A549 (cell line): ENCODE measurements at regions not wholly inside any gene's neighbourhood (a gene's known extent, or its start where the extent isn't known, plus 50 kb on each side); places are given as distances from the start of the nearest gene placed in this dataset.
"Not testable (repeated sequence)": the region's sequence is repeated elsewhere in the genome, so short reads cannot be mapped to it uniquely, and the experiment has no call there.

Experiments used
- ATAC-seq, 2 experiments: fragments of 200-7000 bp in 1 of 2; fragments of >200 bp in 1 of 2; cut with Nextera tagmentation in 1 of 2; cut with Tn5 transposase in 1 of 2; 3 replicates each; pipeline versions ENCODE4 v1.8.0 to v1.9.1; 2018 to 2020; ENCODE audit warnings: mild to moderate bottlenecking in 1 of 2, moderate library complexity in 1 of 2
- CTCF ChIA-PET: fragments of 300-600 bp; sonication (Branson Sonifier 250); formaldehyde crosslinking; extraction: SDS; loops from one replicate; lab custom pipeline; 2021; ENCODE audit warnings: antibody characterized with exemption, inconsistent platforms; lab: Yijun Ruan, JAX
- POLR2A ChIA-PET: fragments of 350-600 bp; formaldehyde crosslinking; extraction: SDS; loops from one replicate; lab custom pipeline; 2021; ENCODE audit warnings: antibody characterized with exemption, inconsistent platforms; lab: Yijun Ruan, JAX
- DNase-seq, 2 experiments: peaks; one replicate each; pipeline versions ENCODE4 v3.0.0 to v3.0.0-alpha.2; 2011 to 2016; ENCODE audit warnings: low read depth in 1 of 2, low spot score in 1 of 2
- FAIRE-seq: peaks from 2 replicates; lab custom pipeline; 2011; peaks lifted over from hg19 to GRCh38; lab: Jason Lieb, UNC
- H3K27ac ChIP-seq, 2 experiments: fragments of >200 bp; sonication (Bioruptor Twin); formaldehyde crosslinking; 3 replicates each; pipeline ENCODE4 v1.5.1; 2016 to 2017
- H3K4me1 ChIP-seq: fragments of >200 bp; sonication (Bioruptor Twin); formaldehyde crosslinking; 3 replicates; pipeline ENCODE4 v1.6.1; 2016
- H3K4me2 ChIP-seq: fragments of >200 bp; sonication (Bioruptor Twin); formaldehyde crosslinking; 3 replicates; pipeline ENCODE4 v1.6.1; 2016
- H3K4me3 ChIP-seq: fragments of >200 bp; sonication (Bioruptor Twin); formaldehyde crosslinking; 3 replicates; pipeline ENCODE4 v1.5.1; 2016
- H3K9me3 ChIP-seq: fragments of >200 bp; sonication (Bioruptor Twin); formaldehyde crosslinking; 3 replicates; pipeline ENCODE4 v1.6.1; 2016
- CHD2 ChIP-seq: fragments of 150-350 bp; IDR thresholded peaks from 2 replicates; pipeline ENCODE4 v1.6.1; 2014; ENCODE audit warnings: low read length; ENCODE audit not compliant: partially characterized antibody
- CTCF ChIP-seq: fragments of >200 bp; sonication (Bioruptor Twin); formaldehyde crosslinking; IDR thresholded peaks from 3 replicates; pipeline ENCODE4 v1.5.1; 2016
- FOSL2 ChIP-seq, 2 experiments: fragments of 450-650 bp in 1 of 2; fragments of >200 bp in 1 of 2; sonication (Bioruptor Twin) in 1 of 2; formaldehyde crosslinking; IDR thresholded peaks; 2 replicates each; pipeline versions ENCODE4 v1.5.0 to v1.6.1; 2016 to 2020; ENCODE audit warnings: mild to moderate bottlenecking in 1 of 2, moderate library complexity in 1 of 2
- FOXS1 ChIP-seq: fragments of 250-450 bp; sonication (Bioruptor Pico); IDR thresholded peaks from 2 replicates; pipeline ENCODE4 v1.5.0; 2020; ENCODE audit warnings: mild to moderate bottlenecking, moderate library complexity
- HEYL ChIP-seq: fragments of 250-450 bp; sonication (Bioruptor Pico); IDR thresholded peaks from 2 replicates; pipeline ENCODE4 v1.8.0; 2021; ENCODE audit warnings: mild to moderate bottlenecking, moderate library complexity
- HOXB13 ChIP-seq: fragments of 250-450 bp; sonication (Bioruptor Pico); IDR thresholded peaks from 2 replicates; pipeline ENCODE4 v1.5.0; 2020; ENCODE audit warnings: low read depth, mild to moderate bottlenecking, moderate library complexity
- POLR2AphosphoS2 ChIP-seq: conservative IDR thresholded peaks from 2 replicates; pipeline ENCODE4 v1.6.1; 2012; ENCODE audit warnings: low read length, improper control_type of control experiment, inconsistent platforms
- REST ChIP-seq: fragments of 200-600 bp; sonication (generic); IDR thresholded peaks from 2 replicates; pipeline ENCODE4 v1.6.1; 2016; ENCODE audit warnings: antibody characterized with exemption, mild to moderate bottlenecking, moderate library complexity
- TFCP2L1 ChIP-seq: fragments of 250-450 bp; sonication (Bioruptor Pico); IDR thresholded peaks from 2 replicates; pipeline ENCODE4 v1.5.0; 2021; ENCODE audit warnings: mild to moderate bottlenecking
- TP53 ChIP-seq: fragments of 250-450 bp; sonication (Bioruptor Pico); IDR thresholded peaks from 2 replicates; pipeline ENCODE4 v1.5.0; 2021; ENCODE audit warnings: mild to moderate bottlenecking, moderate library complexity
- USF2 ChIP-seq: fragments of 450-650 bp; IDR thresholded peaks from 2 replicates; pipeline ENCODE4 v1.6.1; 2014; ENCODE audit warnings: antibody characterized with exemption
- ZNF302 ChIP-seq: fragments of 250-450 bp; sonication (Bioruptor Pico); IDR thresholded peaks from 2 replicates; pipeline ENCODE4 v1.9.0; 2021; ENCODE audit warnings: inconsistent platforms, mild to moderate bottlenecking, moderate library complexity
- WGBS: methylation state at CpG from one replicate; pipeline ENCODE4 v1.1.6; 2017; ENCODE audit errors: missing lambda C conversion rate; 5-methylcytosine and 5-hydroxymethylcytosine counted together
- TF ChIP-seq, protein P1 (sequence below): fragments of 250-450 bp; sonication (Bioruptor Pico); IDR thresholded peaks from 2 replicates; pipeline ENCODE4 v1.5.0; 2020; ENCODE audit warnings: low read depth, mild to moderate bottlenecking, moderate library complexity
- TF ChIP-seq, protein P2 (sequence below): fragments of >200 bp; sonication (Bioruptor Twin); formaldehyde crosslinking; IDR thresholded peaks from 3 replicates; pipeline ENCODE4 v1.6.1; 2016
- TF ChIP-seq, protein P3 (sequence below): IDR thresholded peaks from 2 replicates; pipeline ENCODE4 v1.6.1; 2012

DNA sequence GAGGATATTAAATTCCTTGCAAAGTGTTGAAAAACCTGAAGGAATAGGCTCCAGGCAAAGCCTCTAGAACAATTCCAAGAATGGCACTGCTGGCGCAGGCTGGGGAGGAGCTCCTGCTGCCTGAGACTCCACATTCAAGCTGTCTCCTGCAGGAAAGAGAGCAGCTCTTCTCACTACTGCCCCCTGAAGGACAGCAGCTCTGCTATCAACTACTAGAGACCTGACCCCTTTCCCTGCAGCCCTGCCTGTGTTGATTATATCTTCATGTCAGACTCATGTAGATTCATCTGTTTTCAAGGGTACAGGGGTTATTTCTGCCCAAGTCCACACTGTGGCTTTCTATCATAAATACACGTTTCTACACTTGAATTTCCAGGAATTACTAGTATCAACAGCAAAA is 249.7 kb downstream of the RPIA start:
- FAIRE-seq, POLR2A ChIA-PET, H3K4me1 ChIP-seq, H3K9me3 ChIP-seq, H3K4me3 ChIP-seq, H3K27ac ChIP-seq, H3K4me2 ChIP-seq: not testable (repeated sequence)
- WGBS, result 3% methylated on average over 2 of the region's 2 CpGs
- peak; percentile 14; the same call in 1 of the 3 replicates for TF ChIP-seq CTCF
- CTCF ChIA-PET, result interaction anchor here (1.5 kb wide), 1 partner anchor 22 kb away, joined by 3 read pairs; no protein-coding TSS in a partner anchor
- peak in 1 of 2 experiments; percentile 56 for DNase-seq
- peak; percentile 62 to 68; a peak in 3 of 6 replicates for ATAC-seq

GRCh38 chr2:88942798-88943197 is 251.3 kb downstream of the RPIA start:
- no peak overlapping the region for H3K27ac ChIP-seq
- TF ChIP-seq USF2 (no peak), ZNF302 (CRISPR knock-in tag) (no peak), TFCP2L1 (CRISPR knock-in tag) (no peak), POLR2AphosphoS2 (no peak), TP53 (no peak), HEYL (CRISPR knock-in tag) (no peak), FOSL2 (IDR thresholded peaks at IDR 0.05) (no peak), FOSL2 (CRISPR knock-in tag; IDR thresholded peaks at IDR 0.05) (no peak), HOXB13 (CRISPR knock-in tag) (no peak), FOXS1 (CRISPR knock-in tag) (no peak), CHD2 (no peak), REST (no peak)
- TF ChIP-seq, protein P1, sequence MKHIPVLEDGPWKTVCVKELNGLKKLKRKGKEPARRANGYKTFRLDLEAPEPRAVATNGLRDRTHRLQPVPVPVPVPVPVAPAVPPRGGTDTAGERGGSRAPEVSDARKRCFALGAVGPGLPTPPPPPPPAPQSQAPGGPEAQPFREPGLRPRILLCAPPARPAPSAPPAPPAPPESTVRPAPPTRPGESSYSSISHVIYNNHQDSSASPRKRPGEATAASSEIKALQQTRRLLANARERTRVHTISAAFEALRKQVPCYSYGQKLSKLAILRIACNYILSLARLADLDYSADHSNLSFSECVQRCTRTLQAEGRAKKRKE (CRISPR knock-in tag), result no peak
- TF ChIP-seq, protein P2, sequence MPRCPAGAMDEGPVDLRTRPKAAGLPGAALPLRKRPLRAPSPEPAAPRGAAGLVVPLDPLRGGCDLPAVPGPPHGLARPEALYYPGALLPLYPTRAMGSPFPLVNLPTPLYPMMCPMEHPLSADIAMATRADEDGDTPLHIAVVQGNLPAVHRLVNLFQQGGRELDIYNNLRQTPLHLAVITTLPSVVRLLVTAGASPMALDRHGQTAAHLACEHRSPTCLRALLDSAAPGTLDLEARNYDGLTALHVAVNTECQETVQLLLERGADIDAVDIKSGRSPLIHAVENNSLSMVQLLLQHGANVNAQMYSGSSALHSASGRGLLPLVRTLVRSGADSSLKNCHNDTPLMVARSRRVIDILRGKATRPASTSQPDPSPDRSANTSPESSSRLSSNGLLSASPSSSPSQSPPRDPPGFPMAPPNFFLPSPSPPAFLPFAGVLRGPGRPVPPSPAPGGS, result no peak
- TF ChIP-seq, protein P3, sequence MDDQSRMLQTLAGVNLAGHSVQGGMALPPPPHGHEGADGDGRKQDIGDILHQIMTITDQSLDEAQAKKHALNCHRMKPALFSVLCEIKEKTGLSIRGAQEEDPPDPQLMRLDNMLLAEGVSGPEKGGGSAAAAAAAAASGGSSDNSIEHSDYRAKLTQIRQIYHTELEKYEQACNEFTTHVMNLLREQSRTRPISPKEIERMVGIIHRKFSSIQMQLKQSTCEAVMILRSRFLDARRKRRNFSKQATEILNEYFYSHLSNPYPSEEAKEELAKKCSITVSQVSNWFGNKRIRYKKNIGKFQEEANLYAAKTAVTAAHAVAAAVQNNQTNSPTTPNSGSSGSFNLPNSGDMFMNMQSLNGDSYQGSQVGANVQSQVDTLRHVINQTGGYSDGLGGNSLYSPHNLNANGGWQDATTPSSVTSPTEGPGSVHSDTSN, result no peak
- TF ChIP-seq, all 56 proteins: peak for 0
- H3K4me1 ChIP-seq, result no peaks in the 10 kb centered on the region
- no peaks in the 10 kb centered on the region for H3K9me3 ChIP-seq
- ATAC-seq (no peak), DNase-seq (no peak), FAIRE-seq (no peak)
- no peak overlapping the region for H3K4me3 ChIP-seq
- WGBS, result 1% methylated on average over 2 of the region's 2 CpGs
- ChIA-PET CTCF (interaction anchor here (1.0 to 1.5 kb wide), 3 partner anchors 9 to 69 kb away, joined by 3 read pairs; no protein-coding TSS in a partner anchor), POLR2A (no interaction called here)
- H3K4me2 ChIP-seq, result no peak overlapping the region
